Amygdala (tissue), 56 donors: ENCODE measurements at regions not wholly inside any gene's neighbourhood (a gene's known extent, or its start where the extent isn't known, plus 50 kb on each side); places are given as distances from the start of the nearest gene placed in this dataset.
A peak's percentile ranks its signal among the peaks of the same experiment; 100 is the strongest.
"Not testable (repeated sequence)": the region's sequence is repeated elsewhere in the genome, so short reads cannot be mapped to it uniquely, and the experiment has no call there.

Experiments
- DNase-seq, 56 donors: peaks; one replicate each; lab custom pipeline; 2025; lab: John Stamatoyannopoulos, UW

DNA sequence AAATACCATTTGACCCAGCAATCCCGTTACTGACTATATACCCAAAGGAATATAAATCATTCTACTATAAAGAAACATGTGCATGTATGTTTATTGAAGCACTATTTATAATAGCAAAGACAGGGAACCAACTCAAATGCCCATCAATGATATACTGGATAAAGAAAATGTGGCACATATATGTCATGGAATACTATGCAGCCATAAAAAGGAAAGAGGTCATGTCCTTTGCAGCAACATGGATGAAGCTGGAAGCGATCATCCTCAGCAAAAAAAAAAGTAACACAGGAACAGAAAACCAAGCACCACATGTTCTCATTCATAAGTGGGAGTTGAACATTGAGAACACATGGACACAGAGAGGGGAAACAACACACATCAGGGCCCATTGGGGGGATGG is 99.9 kb upstream of the THUMPD2 start:
- DNase-seq = not testable (repeated sequence)

DNA sequence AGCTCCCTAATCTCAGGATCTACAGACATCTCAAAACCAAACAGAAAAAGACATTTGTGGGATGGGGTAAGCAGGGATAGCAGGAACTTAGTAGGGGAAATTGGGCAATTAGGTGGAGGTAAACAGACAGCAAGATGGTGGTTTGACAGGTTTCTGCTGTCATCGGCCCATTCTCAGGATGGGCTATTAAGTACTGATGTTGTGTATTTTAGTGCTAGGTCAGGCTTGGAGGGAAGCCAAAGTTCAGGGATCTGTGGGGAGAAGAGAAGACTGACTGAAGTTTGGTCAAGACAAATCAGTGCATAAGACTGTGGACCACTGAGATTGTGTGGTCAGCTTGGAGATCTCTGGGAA is 96.8 kb upstream of the THUMPD2 start:
- DNase-seq = no peak

DNA sequence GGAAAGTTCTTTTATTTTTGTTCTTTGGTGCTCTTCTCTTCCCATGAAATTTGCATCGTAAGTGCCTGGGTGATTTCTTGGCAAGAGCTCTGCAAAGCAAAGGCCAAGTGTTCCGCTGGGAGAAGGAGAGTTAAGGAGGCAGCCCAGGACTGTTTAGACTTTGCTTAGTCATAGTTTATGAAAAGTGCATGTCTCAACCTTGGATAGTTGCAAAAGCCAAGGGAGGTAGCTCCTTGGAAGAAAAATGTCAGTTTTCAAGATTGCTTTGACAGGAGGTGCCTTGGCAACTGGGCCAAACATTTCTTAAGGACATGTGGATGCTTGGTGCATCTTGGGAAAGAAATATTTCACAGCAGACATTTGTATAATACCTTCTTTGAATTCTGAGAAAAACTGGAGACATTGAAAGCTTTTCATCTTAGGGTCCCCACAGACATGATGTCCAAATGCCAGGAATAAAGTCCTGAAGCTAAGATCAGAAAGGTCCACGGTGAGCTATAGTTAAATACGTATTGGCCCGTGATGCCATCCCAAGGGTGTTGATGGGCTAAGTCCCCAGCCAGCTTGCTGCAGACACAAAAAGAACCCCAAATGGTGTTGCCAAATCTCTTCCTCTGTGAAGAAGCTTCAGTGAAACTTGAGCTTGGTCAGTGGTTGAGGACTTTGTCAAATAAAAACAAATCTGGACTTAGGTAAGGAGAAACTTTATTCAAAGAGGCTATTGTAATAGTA is 96.3 kb upstream of the THUMPD2 start:
- DNase-seq = peak in 7 of 56 donors; percentile 4 to 32 (median 16)

DNA sequence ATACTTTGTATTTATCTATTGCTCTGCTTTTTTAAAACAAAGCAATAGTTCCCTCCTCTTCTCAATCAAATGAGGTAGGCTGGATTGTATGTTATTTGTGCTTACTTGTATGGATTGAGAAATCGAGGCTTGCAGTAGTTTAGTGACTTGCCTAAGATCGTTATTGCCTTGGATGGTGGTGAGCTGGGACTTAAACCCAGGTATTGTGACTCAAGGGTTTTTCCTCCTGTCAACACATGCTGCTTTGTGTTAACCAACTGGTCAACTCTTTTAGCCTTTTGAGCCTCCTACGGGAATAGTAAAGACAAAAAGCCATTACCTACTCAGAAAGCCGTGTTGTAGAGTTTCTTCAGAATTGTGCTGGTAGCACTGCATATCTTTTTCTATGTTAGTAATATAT is 95.2 kb upstream of the THUMPD2 start:
- DNase-seq = no peak

DNA sequence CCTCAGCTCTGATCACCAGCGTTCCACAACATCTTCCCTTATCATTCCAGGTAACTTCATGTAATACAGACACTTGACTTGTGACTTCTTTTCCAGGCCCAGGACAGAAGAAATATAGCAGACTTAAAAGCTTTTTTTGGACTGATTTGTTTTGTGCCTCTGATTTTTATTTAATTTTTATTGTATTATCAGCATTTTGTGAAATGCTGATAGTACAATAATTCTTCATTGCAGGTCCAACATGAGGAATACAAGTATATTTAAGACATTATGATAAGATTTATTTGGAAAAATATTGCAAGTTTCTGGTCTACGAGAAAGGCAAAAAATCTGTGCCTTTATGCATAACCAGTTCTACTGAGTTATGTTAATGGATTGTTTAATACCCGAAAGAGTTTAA is 94.5 kb upstream of the THUMPD2 start:
- DNase-seq = no peak

DNA sequence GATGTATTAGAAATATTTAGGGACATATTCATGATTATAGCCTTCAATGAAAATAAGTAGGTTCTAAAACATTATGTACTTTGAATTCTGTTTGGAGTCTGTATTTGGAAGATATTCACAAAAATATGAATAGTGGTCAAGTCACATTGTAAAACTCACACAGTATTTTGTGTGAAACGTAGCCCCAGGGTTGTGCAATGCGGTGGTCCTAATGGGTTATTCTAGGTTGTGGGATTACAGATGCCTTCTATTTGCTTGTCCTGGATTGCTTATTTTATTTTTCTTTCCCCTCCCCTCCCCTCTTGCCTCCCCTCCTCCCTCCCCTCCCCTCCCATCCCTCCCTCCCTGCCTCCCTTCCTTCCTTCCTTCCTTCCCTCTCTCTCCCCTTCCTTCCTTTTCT is 93.7 kb upstream of the THUMPD2 start:
- DNase-seq = no peak

DNA sequence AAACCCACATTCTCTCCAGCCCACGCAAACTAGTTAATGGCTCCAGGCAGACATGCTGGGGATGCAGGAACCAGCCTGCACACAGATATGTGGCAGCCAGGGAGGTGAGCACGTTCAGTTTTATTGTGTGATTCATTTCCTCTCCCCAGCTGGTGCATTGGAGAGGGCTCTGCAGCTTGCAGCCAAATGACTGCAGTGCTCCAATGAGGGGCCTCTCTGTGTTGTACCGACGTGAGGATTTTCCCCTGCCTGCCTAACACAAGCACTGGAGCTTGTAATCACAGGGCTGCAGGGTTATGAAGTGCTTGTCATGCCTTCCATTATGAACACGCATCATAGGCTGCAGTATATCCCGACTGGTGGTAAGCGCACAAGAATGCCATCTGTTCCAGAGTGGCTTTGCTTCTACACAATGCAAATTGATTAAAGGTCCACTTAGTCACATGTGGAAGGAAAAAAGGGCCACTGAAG is 92.3 kb upstream of the THUMPD2 start:
- peak in 10 of 56 donors; percentile 0 to 41 (median 10) for DNase-seq

DNA sequence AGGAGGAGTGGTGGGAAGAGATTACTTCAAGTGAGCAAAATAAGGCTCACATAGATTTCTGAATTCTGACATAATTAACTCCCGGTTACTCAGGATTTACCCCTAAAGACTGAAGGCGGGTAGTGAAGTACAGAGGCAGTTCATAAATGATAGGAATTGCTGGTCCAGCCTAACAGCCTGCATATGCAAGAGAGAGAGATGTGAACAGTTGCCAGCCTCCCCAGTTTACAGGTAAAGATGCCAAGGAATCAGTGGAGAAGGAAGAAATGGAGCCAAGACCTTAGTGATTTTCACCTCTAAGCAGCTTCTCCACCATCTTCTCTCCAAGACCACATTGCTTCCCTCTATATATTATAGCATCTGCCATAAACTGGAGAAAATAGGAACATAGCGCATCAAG is 91.8 kb upstream of the THUMPD2 start:
- no peak for DNase-seq

DNA sequence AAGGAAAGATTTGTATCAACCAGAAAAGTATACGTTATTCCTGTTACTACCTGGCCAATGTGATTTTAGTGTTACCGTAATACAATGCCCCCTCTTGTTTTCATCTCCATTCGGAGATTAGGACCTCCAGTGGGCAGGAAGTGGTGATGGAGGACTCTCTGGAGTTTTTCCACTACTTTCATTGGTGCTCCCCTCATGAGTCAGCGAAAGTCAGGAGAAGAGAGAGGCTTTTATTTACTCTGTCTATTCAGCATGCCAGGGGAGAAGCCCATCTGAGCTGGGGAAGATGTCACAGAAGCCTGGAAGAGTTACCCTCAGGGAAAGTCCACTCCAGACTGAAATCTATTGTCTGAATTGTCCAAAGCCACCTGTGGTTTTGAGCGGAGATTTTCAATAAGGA is 88.2 kb upstream of the THUMPD2 start:
- DNase-seq = no peak

DNA sequence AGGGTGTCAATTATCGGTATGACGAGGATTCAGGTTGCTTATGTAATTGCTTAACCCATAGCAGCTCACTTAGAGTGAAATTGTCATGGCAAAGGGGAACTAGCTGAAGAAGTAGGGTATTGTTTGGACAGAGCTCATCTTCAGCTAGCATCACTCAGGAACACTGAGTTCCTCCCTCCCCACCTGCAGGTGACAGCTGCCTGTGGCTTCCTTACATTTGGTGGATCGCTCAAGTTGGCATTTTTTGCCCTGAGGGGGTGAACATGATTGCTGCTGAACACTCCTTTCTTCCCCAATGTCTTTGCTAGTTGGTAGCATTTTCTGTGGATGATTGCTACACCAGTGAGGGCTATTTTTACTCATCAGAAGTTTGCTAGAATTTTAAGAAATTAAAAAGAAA is 86.7 kb upstream of the THUMPD2 start:
- no peak for DNase-seq

DNA sequence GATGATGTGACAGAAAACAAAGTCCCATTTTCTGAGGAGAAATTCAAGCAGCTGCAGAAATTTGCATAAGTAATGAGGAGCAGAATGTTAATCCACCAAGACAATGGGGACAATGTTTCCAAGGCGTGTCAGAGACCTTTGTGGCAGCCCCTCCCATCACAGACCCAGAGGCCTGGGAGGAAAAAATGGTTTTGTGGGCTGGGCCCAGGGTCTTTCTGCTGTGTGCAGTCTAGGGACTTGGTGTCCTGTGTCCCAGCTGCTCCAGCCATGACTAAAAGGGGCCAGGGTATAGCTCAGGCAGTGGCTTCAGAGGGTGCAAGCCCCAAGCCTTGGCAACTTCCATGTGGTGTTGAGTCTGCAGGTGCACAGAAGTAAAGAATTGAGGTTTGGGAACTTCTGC is 84.6 kb upstream of the THUMPD2 start:
- not testable (repeated sequence) for DNase-seq

DNA sequence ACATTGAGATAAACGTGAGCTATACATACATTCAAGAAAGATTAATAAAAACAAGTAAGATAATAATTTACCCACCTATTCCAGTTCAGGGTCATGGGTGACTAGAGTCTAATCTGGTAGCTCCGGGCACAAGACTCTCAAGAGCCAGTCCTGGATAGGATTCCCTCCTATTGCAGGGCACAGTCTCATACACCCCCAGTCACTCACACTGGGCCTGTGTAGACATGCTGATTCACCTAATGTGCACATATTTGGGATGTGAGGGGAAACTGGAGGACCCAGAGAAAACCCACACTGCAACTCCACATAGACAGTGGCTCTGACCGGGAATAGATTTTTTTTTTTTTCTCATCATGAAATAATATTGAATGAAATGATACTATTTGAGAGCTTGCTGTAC is 81.5 kb upstream of the THUMPD2 start:
- DNase-seq = no peak

DNA sequence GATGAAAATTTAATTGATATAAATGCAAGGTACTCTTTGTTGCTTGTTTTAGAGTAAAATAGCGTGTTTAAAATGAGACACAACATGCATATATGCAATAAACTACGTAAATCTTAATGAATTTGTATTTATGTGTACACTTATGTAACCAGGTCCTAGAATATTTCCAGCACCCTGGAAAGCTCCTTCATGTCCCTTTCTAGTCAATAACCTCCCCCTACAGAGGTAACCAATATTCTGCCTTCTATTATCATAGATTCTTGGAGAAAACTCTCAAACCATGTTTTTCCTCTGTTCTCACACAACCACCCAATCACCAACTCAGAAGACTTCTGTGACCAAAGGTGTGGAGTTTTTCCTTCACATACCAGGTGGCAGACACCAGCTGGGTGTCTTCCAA is 79.6 kb upstream of the THUMPD2 start:
- no peak for DNase-seq

DNA sequence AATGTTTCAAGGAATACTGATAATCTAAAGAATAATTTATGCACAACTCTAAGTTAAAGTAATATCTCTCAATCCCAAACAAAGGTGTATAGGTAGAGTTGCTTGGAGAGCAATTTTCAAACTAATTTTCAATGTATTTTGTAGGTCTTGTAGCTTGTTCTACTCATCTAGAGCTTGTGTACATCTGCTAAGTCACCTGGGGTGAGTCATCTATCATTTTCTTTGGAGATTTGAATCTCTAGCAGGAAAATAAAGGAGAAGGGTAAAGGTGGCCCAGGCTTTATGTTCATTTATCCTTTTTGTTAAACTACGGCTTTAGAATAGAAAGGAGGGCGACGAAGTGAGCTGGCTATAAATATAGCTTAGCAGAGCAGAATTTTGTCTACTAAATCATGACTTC is 76.8 kb upstream of the THUMPD2 start:
- no peak for DNase-seq

DNA sequence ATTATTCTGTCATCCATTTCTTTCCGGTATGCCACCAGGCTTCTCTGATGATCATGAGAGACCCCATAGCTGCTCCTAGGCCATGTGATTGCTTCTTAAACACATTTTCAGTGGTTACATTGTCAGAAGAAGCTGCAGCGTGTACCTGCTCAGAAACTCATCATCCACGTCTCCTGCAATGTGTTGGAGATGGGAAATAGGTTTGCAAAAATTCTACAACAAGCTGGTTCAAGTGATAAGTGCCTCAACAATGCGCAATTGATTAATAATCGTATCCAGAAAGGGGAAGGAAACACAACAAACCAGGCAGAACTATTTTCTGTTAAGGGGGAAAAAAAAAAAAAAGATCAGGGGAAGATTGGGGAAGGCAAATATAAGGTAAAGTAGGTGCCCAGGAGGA is 75.7 kb upstream of the THUMPD2 start:
- no peak for DNase-seq

DNA sequence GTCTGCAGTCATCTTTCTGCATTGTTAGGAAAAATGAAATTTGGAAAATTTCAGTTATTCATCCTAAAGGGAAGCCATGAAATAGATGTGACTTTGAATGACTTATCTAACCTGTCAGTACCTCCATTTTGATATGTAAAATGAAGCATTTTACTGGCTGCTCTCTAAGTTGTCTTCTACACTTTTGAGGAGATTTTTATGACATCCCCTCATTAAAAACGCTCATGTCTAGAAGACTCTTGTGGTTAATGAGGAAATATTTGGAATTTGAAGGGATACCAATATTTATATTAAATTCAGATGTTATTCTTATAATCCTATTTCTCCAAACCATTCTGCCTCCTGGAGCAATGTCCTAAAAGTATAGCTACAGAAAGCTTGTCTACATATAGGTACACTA is 73.8 kb upstream of the THUMPD2 start:
- no peak for DNase-seq

DNA sequence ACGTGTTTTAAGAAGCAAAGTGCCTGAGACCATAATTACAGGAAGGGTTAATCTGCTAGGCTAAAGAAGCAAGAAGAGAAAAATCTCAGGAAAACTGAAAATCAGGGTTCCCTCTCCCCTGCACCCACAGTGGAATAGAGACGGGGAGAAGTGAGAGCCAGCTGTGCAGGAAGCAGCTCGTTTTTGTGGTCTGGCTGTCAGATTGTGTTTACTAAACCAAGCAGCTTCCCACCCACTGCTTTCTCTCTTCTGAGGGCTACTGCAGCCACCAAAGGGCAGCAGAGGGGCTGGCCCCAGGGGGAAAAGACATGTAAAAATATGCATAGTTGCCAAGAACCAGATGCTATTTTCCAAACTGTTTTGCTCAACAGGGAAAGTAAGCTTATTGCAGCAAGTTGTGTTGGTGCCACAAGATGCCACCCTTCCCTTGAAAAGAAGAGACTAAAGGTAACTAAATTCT is 72.6 kb upstream of the THUMPD2 start:
- peak in 6 of 56 donors; percentile 9 to 33 (median 26) for DNase-seq

DNA sequence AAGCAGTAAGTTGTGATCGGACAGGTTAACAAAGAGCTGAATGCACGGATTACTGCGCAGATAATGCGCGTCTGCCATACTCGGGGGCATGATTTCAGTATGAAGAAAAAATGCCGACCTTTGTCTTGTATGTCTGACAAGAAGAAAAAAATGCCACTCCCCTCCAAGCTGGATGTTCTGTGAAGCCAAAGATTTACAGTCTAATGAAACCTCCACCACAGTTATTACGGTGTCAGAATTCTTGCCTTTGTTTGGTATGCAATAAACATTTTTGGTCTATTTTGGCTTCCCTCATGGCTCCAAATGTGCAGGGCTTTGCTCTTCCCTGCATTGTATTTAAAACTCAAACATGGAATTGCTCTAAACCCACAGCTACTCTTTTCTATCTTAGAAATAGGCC is 72.2 kb upstream of the THUMPD2 start:
- no peak for DNase-seq

DNA sequence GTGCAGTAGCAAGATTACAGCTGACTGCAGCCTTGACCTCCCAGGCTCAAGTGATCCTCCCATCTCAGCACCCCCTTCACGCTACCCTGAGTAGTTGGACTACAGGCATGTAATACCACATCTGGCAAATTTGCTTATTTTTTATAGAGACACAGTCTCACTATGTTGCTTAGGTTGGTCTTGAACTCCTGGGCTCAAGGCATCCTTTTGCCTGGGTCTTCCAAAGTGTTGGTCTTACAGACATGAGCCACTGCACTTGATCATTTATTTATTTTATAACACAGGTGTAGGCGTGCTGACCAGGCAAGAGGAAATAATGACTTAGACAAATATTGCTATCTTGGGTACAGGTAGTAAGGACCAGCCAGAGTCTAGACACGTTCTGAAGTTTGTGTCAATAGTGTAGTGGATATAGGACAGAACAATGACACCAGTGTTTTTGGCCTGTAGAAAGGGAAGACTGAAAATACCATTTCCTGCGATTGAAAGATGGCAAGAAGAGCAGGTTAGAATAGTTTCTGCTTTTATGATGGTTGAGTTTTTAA is 71.0 kb upstream of the THUMPD2 start:
- no peak for DNase-seq

DNA sequence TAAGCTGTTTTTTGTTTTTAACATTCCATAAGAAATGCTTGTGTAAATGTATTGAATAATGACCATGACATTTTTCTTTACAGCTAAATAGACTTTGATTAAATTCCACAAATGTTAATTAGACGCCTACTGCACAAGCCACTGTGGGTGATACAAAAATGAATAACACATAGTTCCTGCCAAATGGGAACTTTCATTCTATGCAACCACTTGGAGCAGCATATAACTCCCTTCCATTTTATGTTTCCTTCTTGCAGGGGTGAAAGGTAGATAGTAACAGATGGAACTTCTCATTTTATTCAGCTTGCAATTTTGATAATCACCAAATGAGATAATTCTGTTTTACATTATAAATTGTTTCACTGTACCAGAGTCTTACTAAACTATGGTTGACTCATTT is 70.0 kb upstream of the THUMPD2 start:
- no peak for DNase-seq

DNA sequence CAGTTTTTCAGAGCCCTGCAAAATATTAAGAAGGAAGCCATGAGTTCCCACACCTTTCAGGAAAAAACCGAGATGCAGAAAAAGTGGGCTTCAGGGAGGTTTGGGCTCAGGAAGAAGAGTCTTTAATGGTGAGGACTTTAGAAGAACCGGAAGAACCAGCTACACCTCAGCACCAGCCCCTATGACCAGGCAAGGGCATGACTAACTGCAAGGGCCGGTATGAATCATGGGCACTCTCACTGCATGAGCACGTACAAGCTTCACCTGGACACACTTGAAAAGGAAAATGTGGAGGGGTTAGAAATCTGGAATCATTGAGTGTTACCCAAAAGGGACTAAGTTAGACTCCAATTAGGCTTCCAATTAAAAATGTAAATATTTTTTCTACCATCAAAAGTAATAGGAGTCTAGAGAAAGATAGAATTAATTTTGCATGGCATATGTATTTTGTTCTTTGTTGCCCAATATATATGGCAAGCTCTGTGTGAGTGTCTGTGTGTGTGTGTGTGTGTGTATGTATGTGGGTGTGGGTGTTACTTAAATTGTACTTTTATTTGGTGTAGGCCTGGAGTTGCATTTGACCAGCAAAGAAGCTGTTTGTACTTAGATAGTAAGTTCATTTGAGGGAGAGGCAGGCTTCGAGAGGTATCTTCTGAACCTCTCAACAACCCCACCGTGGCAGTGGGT is 66.5 kb upstream of the THUMPD2 start:
- DNase-seq = no peak

DNA sequence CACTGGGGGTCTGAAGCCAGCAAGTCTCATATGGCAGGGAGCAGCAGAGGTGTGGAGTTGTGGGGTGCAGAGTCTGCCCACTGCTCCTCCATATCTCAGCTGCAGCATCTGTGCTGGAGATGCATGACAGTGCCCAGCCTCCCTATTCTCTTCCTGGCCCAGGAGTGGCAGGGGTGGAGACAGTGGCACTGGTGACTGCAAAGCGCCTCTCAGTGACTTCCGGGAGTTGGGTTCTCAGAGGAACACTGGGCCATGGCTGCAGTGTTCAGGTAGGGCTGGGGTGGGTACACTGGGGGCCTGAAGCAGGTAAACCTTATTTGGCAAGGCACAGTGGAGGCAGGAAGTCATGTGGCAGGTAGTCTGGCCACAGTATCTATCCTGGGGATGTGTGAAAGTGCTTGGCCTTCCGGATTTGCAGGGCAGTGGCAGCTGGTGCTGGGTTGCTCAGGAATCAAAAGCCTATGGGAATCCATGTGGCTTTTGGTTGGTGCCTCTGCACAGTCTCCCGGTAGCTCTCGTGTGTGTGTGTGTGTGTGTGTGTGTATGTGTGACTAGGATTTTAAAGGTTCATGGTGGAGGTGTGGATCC is 60.3 kb upstream of the THUMPD2 start:
- DNase-seq = no peak
